HUES48 (cell line): ENCODE measurements at regions not wholly inside any gene's neighbourhood (a gene's known extent, or its start where the extent isn't known, plus 50 kb on each side); places are given as distances from the start of the nearest gene placed in this dataset.
"Not testable (repeated sequence)": the region's sequence is repeated elsewhere in the genome, so short reads cannot be mapped to it uniquely, and the experiment has no call there.

Experiments used
- H3K27ac ChIP-seq: one replicate; pipeline ENCODE4 v1.7.0; 2013; ENCODE audit warnings: low read depth, low read length, inconsistent platforms
- H3K27me3 ChIP-seq: 2 replicates; pipeline ENCODE4 v1.6.1; 2013; ENCODE audit warnings: mild to moderate bottlenecking, low read length; ENCODE audit not compliant: control insufficient read depth, insufficient read depth
- H3K36me3 ChIP-seq: 2 replicates; pipeline ENCODE4 v1.6.1; 2013; ENCODE audit warnings: low read length; ENCODE audit not compliant: control insufficient read depth, insufficient read depth
- H3K4me1 ChIP-seq: 2 replicates; pipeline ENCODE4 v1.6.1; 2013; ENCODE audit warnings: mild to moderate bottlenecking, low read length; ENCODE audit not compliant: control insufficient read depth, insufficient read depth
- H3K4me3 ChIP-seq: 2 replicates; pipeline ENCODE4 v1.5.1; 2013; ENCODE audit warnings: mild to moderate bottlenecking, low read depth, low read length
- H3K9ac ChIP-seq: 2 replicates; pipeline ENCODE4 v1.6.1; 2013; ENCODE audit warnings: mild to moderate bottlenecking, low read depth, low read length, moderate library complexity
- H3K9me3 ChIP-seq: 2 replicates; pipeline ENCODE4 v1.6.1; 2013; ENCODE audit warnings: low read length; ENCODE audit not compliant: control insufficient read depth, insufficient read depth

- no peaks in the 10 kb centered on the region for H3K36me3 ChIP-seq
- no peak overlapping the region for H3K9ac ChIP-seq
- no peaks in the 10 kb centered on the region for H3K27me3 ChIP-seq
- peak overlapping the region; percentile 52 for H3K27ac ChIP-seq
- H3K4me1 ChIP-seq = peaks cover 28% of the 10 kb centered on the region
- no peak overlapping the region for H3K4me3 ChIP-seq
- H3K9me3 ChIP-seq = no peaks in the 10 kb centered on the region
Measured at GRCh38 chr5:56638061-56638621, 177.2 kb upstream of the MAP3K1 start.

- Histone ChIP-seq H3K4me3 (no peak overlapping the region), H3K9me3 (no peaks in the 10 kb centered on the region), H3K4me1 (peaks cover 28% of the 10 kb centered on the region), H3K9ac (no peak overlapping the region), H3K36me3 (no peaks in the 10 kb centered on the region), H3K27me3 (no peaks in the 10 kb centered on the region), H3K27ac (peak overlapping the region; percentile 68)
Measured at GRCh38 chr5:56637321-56637920, 177.9 kb upstream of the MAP3K1 start.

GRCh38 chr5:56633950-56634349, 181.4 kb upstream of the MAP3K1 start:
- Histone ChIP-seq H3K36me3 (no peaks in the 10 kb centered on the region), H3K4me3 (no peak overlapping the region), H3K9ac (no peak overlapping the region), H3K9me3 (peaks cover under 1% of the 10 kb centered on the region), H3K27me3 (no peaks in the 10 kb centered on the region), H3K4me1 (peaks cover 24% of the 10 kb centered on the region), H3K27ac (no peak overlapping the region)

DNA sequence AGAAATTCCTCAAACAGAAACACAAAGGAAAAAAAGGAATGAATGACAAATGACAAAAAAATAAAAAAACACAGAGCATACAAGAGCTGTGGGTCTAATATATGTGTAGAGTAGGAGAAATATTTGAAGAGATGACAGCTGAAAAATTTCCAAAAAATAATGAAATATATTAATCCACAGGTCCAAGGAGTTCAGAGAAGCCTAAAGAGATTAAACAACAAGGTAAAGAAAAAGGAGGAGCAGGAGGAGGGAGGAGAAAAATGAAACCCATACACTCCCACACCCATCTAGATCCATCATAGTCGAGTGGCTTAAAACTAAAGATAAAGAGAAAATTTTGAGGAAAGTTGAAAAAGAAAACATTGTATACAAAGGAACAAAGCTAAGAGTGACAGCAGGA, 182.4 kb upstream of the MAP3K1 start:
- no peak overlapping the region for H3K9ac ChIP-seq
- H3K36me3 ChIP-seq = no peaks in the 10 kb centered on the region
- peaks cover 14% of the 10 kb centered on the region for H3K4me1 ChIP-seq
- no peak overlapping the region for H3K4me3 ChIP-seq
- H3K27me3 ChIP-seq = no peaks in the 10 kb centered on the region
- H3K27ac ChIP-seq = no peak overlapping the region
- H3K9me3 ChIP-seq = peaks cover 10% of the 10 kb centered on the region

- Histone ChIP-seq H3K4me1 (peaks cover 6% of the 10 kb centered on the region), H3K27me3 (no peaks in the 10 kb centered on the region), H3K27ac (no peak overlapping the region)
Measured at GRCh38 chr5:56632199-56632598, 183.2 kb upstream of the MAP3K1 start.

DNA sequence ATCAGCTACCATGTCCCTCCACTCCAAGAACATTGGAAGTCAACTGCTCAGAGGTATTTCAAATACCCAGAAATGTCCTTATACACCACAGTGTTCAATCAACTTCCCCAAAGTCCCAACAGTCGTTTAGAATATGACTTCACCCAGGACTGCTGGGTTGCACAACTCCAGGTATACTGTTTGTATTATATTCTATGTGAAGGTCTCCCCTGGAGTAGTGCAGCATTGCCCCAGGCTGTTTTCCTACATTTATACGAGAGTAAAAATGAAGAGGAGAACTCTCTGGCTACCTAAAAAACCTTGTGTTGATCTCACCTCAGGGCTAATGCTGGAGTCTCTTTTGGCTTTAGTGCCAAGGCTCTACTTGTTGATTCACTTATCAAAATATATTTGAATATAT, 183.6 kb upstream of the MAP3K1 start:
- H3K9me3 ChIP-seq = peaks cover 10% of the 10 kb centered on the region
- H3K4me3 ChIP-seq = no peak overlapping the region
- no peaks in the 10 kb centered on the region for H3K36me3 ChIP-seq
- H3K4me1 ChIP-seq = peaks cover 2% of the 10 kb centered on the region; the same call in 1 of the 2 replicates
- H3K27ac ChIP-seq = no peak overlapping the region
- no peak overlapping the region for H3K9ac ChIP-seq
- no peaks in the 10 kb centered on the region for H3K27me3 ChIP-seq

More at GRCh38 chr5:56632199-56632598, 183.2 kb upstream of the MAP3K1 start:
- Histone ChIP-seq H3K4me3 (no peak overlapping the region), H3K9me3 (peaks cover 10% of the 10 kb centered on the region), H3K9ac (no peak overlapping the region), H3K36me3 (no peaks in the 10 kb centered on the region)

- H3K27me3 ChIP-seq, H3K9ac ChIP-seq, H3K4me1 ChIP-seq, H3K4me3 ChIP-seq, H3K27ac ChIP-seq, H3K36me3 ChIP-seq: not testable (repeated sequence)
- H3K9me3 ChIP-seq = peaks cover 10% of the 10 kb centered on the region
Measured at GRCh38 chr5:56628616-56629015, 186.7 kb upstream of the MAP3K1 start.

GRCh38 chr5:56625541-56625940, 189.8 kb upstream of the MAP3K1 start:
- Histone ChIP-seq H3K4me3 (no peak overlapping the region), H3K4me1 (no peaks in the 10 kb centered on the region), H3K27me3 (no peaks in the 10 kb centered on the region), H3K9me3 (peaks cover 10% of the 10 kb centered on the region), H3K36me3 (no peaks in the 10 kb centered on the region), H3K27ac (no peak overlapping the region), H3K9ac (no peak overlapping the region)

DNA sequence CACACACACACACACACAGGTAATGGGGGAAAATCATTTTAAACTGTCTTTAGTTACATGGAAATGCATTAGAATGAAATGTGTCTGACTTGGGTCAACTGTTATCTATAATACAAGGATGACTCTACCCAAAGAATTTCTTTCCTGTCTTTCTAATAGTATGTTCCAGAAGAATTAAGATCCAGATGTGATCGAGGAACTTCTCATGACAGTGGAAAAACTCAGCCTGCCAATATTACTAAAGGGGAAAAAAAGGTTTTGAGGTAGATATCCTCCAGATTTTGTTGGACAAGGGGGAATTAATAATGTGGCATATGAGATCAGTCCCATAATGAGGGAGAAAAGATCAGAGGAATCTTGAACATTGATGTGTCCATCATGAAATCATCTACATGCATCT, 190.6 kb upstream of the MAP3K1 start:
- Histone ChIP-seq H3K4me3 (no peak overlapping the region), H3K9me3 (peaks cover 10% of the 10 kb centered on the region), H3K27ac (no peak overlapping the region), H3K4me1 (no peaks in the 10 kb centered on the region), H3K27me3 (no peaks in the 10 kb centered on the region), H3K9ac (no peak overlapping the region), H3K36me3 (no peaks in the 10 kb centered on the region)

DNA sequence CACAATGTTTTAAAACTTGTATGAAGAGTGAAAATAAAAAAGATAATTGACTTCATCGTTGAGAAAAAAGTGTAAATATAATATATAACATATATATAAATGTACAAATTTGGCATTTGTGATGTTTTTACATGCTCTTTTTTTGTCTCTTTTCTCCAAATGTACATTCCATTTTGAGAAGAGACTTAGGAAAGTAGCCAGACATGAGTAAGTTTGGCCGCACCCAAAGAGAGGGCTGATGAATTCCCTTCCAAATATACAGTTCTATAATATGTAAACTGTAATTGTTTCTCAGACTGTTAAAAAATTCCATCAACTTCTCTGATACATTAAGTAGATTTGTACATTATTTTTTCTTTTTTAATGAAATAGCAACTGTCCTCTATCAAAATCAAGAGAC, 193.2 kb upstream of the MAP3K1 start:
- H3K9me3 ChIP-seq = peaks cover 13% of the 10 kb centered on the region; the same call in 1 of the 2 replicates
- H3K4me3 ChIP-seq = no peak overlapping the region
- H3K9ac ChIP-seq = no peak overlapping the region
- no peak overlapping the region for H3K27ac ChIP-seq
- no peaks in the 10 kb centered on the region for H3K4me1 ChIP-seq
- H3K27me3 ChIP-seq = no peaks in the 10 kb centered on the region
- H3K36me3 ChIP-seq = no peaks in the 10 kb centered on the region

DNA sequence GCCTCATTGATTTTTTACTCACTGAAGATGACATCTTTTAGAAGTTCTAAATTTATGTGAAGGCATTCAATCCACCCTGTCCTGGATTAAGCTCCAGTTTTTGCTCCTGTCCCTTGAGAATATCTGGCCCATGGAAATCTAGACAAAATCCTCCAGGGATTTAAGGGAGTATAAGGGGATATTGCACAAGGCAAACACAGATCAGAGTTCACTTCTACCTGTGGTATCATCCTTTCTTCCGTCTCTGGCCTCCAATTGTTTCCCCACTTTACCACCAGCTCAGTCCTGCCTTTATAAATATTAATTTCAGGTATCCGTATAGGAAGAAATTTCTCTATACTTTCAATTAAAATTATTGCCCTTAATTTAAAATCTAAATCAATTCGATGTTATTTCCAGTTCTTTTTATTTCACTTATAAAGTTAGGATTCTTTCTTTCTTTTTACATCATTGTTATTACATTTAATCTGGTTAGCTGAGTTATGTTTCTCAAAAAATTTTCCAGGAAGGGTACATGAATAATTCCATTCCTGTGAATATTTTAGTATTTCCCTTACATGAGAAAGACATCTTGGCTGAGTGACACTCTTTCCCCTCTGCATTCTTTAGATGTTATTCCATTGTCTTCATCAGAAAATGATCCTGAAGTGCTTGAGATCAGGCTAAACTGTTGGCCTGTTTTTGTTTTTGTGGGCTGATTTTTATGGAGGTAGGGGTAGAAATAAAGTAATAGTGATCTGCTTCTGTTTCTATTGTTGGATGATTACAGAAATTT, 194.3 kb upstream of the MAP3K1 start:
- H3K4me3 ChIP-seq = no peak overlapping the region
- H3K4me1 ChIP-seq = peaks cover 8% of the 10 kb centered on the region
- H3K36me3 ChIP-seq = no peaks in the 10 kb centered on the region
- peaks cover 13% of the 10 kb centered on the region; the same call in 1 of the 2 replicates for H3K9me3 ChIP-seq
- H3K9ac ChIP-seq = no peak overlapping the region
- no peak overlapping the region for H3K27ac ChIP-seq
- H3K27me3 ChIP-seq = no peaks in the 10 kb centered on the region
